K562 (cell line): ENCODE measurements at regions not wholly inside any gene's neighbourhood (a gene's known extent, or its start where the extent isn't known, plus 50 kb on each side); places are given as distances from the start of the nearest gene placed in this dataset.

Experiments used
- CBX2 ChIP-seq: fragments of 200-600 bp; sonication (generic); IDR thresholded peaks from one replicate; pipeline ENCODE4 v1.6.1; 2012; ENCODE audit warnings: mild to moderate bottlenecking, low read length, inconsistent platforms; ENCODE audit not compliant: insufficient read depth, poor library complexity, severe bottlenecking
- EZH2 ChIP-seq: IDR thresholded peaks from 2 replicates; pipeline ENCODE4 v1.6.1; 2012; ENCODE audit warnings: low read depth, mild to moderate bottlenecking, inconsistent platforms, low read length, borderline replicate concordance
- MAX ChIP-seq: sonication (generic); formaldehyde crosslinking; IDR thresholded peaks from 2 replicates; pipeline ENCODE4 v1.9.0; 2022; ENCODE audit warnings: mild to moderate bottlenecking, missing genetic modification reagents
- MEF2A ChIP-seq: IDR thresholded peaks from 2 replicates; pipeline ENCODE4 v1.6.1; 2011; ENCODE audit warnings: low read depth, mild to moderate bottlenecking, low read length, moderate library complexity; ENCODE audit not compliant: control insufficient read depth
- PRMT5 ChIP-seq: sonication (generic); formaldehyde crosslinking; IDR thresholded peaks from 2 replicates; pipeline ENCODE4 v1.5.0; 2020; ENCODE audit warnings: missing genetic modification reagents
- TF ChIP-seq, protein P1 (sequence below): sonication (generic); formaldehyde crosslinking; IDR thresholded peaks from 2 replicates; pipeline ENCODE4 v1.8.1; 2022; ENCODE audit warnings: missing genetic modification reagents

GRCh38 chrX:3476973-3477372 is 130.5 kb upstream of the MXRA5 start:
- no peak for TF ChIP-seq EZH2
- TF ChIP-seq MEF2A: no peak
- TF ChIP-seq, protein P1, sequence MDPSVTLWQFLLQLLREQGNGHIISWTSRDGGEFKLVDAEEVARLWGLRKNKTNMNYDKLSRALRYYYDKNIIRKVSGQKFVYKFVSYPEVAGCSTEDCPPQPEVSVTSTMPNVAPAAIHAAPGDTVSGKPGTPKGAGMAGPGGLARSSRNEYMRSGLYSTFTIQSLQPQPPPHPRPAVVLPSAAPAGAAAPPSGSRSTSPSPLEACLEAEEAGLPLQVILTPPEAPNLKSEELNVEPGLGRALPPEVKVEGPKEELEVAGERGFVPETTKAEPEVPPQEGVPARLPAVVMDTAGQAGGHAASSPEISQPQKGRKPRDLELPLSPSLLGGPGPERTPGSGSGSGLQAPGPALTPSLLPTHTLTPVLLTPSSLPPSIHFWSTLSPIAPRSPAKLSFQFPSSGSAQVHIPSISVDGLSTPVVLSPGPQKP (CRISPR knock-in tag): no peak
- no peak for TF ChIP-seq MAX (CRISPR knock-in tag)
- TF ChIP-seq CBX2: no peak
- TF ChIP-seq PRMT5 (CRISPR knock-in tag): no peak
